PFSK-1 (cell line): ENCODE measurements at regions not wholly inside any gene's neighbourhood (a gene's known extent, or its start where the extent isn't known, plus 50 kb on each side); places are given as distances from the start of the nearest gene placed in this dataset.

ENCODE experiments used
- FOXP2 ChIP-seq: optimal IDR thresholded peaks from 2 replicates; pipeline ENCODE3; 2011; ENCODE audit warnings: borderline replicate concordance, control low read depth, inconsistent platforms; ENCODE audit not compliant: insufficient read depth; ENCODE audit errors: extremely low read length, extremely low read depth
- POLR2AphosphoS5 ChIP-seq: IDR thresholded peaks from 2 replicates; pipeline ENCODE4 v1.6.1; 2012; ENCODE audit warnings: low read depth, mild to moderate bottlenecking, control low read depth, low read length, moderate library complexity
- SIN3A ChIP-seq: IDR thresholded peaks from 2 replicates; pipeline ENCODE4 v1.6.1; 2012; ENCODE audit warnings: mild to moderate bottlenecking, low read length, moderate library complexity, borderline replicate concordance; ENCODE audit not compliant: insufficient read depth
- TAF1 ChIP-seq: IDR thresholded peaks from 2 replicates; pipeline ENCODE4 v1.6.1; 2012; ENCODE audit warnings: low read length, control low read depth, borderline replicate concordance; ENCODE audit not compliant: insufficient read depth
- TF ChIP-seq, protein P1 (sequence below), 2 experiments: IDR thresholded peaks; 2 replicates each; pipeline versions ENCODE4 v1.6.1 to v1.8.0; 2011 to 2012; ENCODE audit warnings: low read depth in 2 of 2, low read length in 2 of 2, control low read depth in 1 of 2, inconsistent platforms in 1 of 2, mild to moderate bottlenecking in 1 of 2, moderate library complexity in 1 of 2; ENCODE audit not compliant: insufficient read depth in 1 of 2

- TF ChIP-seq SIN3A (no peak), POLR2AphosphoS5 (no peak)
These were observed 297.8 kb downstream of the ZNF536 start for GRCh38 chr19:30670011-30670329.

- TF ChIP-seq, protein P1, sequence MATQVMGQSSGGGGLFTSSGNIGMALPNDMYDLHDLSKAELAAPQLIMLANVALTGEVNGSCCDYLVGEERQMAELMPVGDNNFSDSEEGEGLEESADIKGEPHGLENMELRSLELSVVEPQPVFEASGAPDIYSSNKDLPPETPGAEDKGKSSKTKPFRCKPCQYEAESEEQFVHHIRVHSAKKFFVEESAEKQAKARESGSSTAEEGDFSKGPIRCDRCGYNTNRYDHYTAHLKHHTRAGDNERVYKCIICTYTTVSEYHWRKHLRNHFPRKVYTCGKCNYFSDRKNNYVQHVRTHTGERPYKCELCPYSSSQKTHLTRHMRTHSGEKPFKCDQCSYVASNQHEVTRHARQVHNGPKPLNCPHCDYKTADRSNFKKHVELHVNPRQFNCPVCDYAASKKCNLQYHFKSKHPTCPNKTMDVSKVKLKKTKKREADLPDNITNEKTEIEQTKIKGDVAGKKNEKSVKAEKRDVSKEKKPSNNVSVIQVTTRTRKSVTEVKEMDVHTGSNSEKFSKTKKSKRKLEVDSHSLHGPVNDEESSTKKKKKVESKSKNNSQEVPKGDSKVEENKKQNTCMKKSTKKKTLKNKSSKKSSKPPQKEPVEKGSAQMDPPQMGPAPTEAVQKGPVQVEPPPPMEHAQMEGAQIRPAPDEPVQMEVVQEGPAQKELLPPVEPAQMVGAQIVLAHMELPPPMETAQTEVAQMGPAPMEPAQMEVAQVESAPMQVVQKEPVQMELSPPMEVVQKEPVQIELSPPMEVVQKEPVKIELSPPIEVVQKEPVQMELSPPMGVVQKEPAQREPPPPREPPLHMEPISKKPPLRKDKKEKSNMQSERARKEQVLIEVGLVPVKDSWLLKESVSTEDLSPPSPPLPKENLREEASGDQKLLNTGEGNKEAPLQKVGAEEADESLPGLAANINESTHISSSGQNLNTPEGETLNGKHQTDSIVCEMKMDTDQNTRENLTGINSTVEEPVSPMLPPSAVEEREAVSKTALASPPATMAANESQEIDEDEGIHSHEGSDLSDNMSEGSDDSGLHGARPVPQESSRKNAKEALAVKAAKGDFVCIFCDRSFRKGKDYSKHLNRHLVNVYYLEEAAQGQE (IDR thresholded peaks at IDR 0.05; ENCODE audit: insufficient read depth in 1 of 2, low read depth in 2 of 2, low read length in 2 of 2), result no peak
- TF ChIP-seq TAF1 (no peak), POLR2AphosphoS5 (no peak), FOXP2 (no peak), SIN3A (no peak)
These were observed 297.3 kb downstream of the ZNF536 start for GRCh38 chr19:30669329-30670010.

DNA sequence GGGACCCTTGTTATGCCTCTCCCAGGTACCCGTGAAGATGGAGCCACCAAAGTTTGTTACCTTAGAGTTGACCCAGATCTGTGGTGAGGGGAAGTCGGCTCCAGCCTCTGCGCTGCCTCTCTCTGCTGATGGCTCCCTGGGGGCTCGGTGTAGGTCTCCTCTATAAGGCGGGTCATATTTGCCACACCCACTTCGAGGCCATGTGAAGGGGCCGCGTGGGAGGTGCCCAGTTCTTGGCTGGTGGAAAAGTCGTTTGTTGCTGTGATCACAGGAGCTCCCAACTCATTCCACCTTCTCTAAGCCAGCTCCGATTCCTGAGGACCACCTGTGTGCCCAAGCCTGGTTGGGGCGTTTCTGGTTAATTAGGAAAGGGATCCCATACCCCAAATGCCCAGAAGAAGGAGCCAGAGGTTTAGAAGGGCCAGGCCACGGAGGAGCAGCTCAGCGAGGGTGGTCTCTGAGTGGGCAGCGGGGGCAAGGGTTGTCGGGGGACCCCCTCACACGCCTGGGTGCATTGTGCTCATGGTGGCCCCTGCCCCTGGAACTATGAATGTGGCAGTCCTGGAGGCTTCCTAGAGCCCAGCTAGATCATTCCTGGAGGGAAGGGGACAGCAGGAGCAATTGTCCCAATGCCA lies 296.5 kb downstream of the ZNF536 start:
- TF ChIP-seq POLR2AphosphoS5, result no peak
- TF ChIP-seq, protein P1 (IDR thresholded peaks at IDR 0.05; ENCODE audit: insufficient read depth in 1 of 2, low read depth in 2 of 2, low read length in 2 of 2), result no peak

DNA sequence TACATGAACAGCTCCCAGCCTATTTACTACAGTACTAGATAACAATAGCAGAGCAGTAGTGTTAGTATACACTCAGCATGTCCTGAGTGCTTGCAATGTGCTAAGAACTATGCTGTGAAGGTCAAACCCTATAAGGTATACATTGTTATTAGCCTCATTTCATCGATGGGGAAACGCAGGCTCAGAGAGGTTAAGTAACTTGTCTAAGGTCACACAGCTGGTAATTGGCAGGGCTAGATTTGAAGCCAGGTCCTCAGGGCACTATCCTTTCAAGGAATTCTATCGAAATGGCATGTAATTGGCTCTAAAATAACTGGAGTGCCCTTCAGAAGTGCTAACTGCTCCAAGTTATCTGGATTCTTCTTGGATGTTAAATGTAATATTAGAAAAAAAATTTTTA lies 295.6 kb downstream of the ZNF536 start:
- TF ChIP-seq SIN3A, result no peak

DNA sequence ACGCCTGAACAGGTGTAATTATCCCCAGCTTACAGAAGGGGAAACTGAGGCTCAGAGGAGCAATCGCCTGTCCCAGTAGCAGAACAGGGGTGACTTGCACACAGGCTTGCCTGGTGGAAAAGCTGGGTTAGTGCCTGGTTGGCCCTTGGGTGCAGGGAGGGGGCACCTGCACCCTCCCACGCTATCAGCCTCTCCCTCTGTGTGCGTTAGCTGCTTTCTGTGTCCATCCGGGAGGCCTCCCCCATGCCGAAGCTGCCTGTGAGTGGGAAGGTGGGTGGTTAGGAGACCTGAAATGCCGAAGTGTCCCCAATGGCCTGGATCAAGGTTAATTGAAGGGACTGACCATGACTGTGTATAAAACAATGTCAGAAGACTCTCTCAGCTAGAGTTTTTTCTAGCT lies 295.0 kb downstream of the ZNF536 start:
- TF ChIP-seq TAF1 (no peak), SIN3A (no peak), POLR2AphosphoS5 (no peak)
- TF ChIP-seq, protein P1 (IDR thresholded peaks at IDR 0.05; ENCODE audit: insufficient read depth in 1 of 2, low read depth in 2 of 2, low read length in 2 of 2), result no peak

DNA sequence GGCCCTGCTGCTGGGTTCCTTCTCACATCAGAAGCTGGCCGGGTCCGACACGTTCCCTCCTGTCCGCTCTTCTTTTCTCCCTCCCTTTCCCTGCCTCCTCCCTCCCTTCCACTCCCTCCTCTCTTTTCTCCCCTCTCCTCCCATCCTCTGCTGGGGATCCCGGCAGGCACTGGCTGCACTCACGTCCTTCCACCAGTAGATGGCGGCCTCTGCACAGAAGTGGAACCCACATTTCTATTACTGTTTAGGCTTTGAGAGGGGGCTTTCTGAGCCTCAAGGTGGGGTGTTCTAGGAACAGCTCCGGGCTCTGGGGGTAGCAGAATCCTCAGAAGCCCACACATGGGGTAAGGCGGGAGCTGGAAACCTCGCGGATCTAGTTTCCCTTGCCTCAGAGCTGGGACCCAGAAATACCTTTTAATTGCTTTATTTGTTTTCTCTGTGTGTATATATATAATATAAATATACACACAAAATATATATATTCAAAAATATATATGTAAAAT lies 294.2 kb downstream of the ZNF536 start:
- no peak for TF ChIP-seq SIN3A
- TF ChIP-seq, protein P1 (IDR thresholded peaks at IDR 0.05; ENCODE audit: insufficient read depth in 1 of 2, low read depth in 2 of 2, low read length in 2 of 2), result no peak
- no peak for TF ChIP-seq TAF1
- TF ChIP-seq POLR2AphosphoS5, result no peak
- no peak for TF ChIP-seq FOXP2
